ENCODE measurements at regions not wholly inside any gene's neighbourhood (a gene's known extent, or its start where the extent isn't known, plus 50 kb on each side); places are given as distances from the start of the nearest gene placed in this dataset.

- TF ChIP-seq, protein P1, sequence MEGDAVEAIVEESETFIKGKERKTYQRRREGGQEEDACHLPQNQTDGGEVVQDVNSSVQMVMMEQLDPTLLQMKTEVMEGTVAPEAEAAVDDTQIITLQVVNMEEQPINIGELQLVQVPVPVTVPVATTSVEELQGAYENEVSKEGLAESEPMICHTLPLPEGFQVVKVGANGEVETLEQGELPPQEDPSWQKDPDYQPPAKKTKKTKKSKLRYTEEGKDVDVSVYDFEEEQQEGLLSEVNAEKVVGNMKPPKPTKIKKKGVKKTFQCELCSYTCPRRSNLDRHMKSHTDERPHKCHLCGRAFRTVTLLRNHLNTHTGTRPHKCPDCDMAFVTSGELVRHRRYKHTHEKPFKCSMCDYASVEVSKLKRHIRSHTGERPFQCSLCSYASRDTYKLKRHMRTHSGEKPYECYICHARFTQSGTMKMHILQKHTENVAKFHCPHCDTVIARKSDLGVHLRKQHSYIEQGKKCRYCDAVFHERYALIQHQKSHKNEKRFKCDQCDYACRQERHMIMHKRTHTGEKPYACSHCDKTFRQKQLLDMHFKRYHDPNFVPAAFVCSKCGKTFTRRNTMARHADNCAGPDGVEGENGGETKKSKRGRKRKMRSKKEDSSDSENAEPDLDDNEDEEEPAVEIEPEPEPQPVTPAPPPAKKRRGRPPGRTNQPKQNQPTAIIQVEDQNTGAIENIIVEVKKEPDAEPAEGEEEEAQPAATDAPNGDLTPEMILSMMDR (conservative IDR thresholded peaks at IDR 0.05; ENCODE audit: low read depth, low read length): no peak
- H3K4me3 ChIP-seq (ENCODE audit: low read length): no peak overlapping the region
- no peak for DNase-seq (ENCODE audit: low read depth)
Observed at GRCh38 chr20:51938559-51939258, 136.4 kb upstream of the SALL4 start.

- DNase-seq (ENCODE audit: low read depth): no peak
- TF ChIP-seq, protein P1 (conservative IDR thresholded peaks at IDR 0.05; ENCODE audit: low read depth, low read length): no peak
- no peak overlapping the region for H3K4me3 ChIP-seq (ENCODE audit: low read length)
Observed at GRCh38 chr20:51937779-51938178, 135.5 kb upstream of the SALL4 start.

DNA sequence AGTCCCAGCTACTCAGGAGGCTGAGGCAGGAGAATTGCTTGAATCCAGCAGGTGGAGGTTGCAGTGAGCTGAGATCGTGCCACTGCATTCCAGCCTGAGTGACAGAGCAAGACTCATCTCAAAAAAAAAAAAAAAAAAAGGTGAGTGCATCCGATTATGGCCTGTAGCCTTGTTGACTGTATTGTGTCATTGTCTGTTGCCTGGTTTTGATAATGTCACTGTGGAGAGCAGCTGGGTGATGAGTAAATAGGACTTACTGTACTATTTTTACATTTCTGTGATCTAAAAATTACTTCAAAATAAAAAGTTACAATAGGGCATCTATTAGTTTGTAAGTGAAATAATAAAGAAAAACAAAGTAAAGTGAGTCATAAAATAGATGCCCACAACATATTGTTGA, 134.1 kb upstream of the SALL4 start:
- TF ChIP-seq, protein P1 (conservative IDR thresholded peaks at IDR 0.05; ENCODE audit: low read depth, low read length): no peak
- no peak overlapping the region for H3K4me3 ChIP-seq (ENCODE audit: low read length)
- no peak for DNase-seq (ENCODE audit: low read depth)

- H3K4me3 ChIP-seq (ENCODE audit: low read length): no peak overlapping the region
Observed at GRCh38 chr20:51935003-51935358, 132.7 kb upstream of the SALL4 start.

DNA sequence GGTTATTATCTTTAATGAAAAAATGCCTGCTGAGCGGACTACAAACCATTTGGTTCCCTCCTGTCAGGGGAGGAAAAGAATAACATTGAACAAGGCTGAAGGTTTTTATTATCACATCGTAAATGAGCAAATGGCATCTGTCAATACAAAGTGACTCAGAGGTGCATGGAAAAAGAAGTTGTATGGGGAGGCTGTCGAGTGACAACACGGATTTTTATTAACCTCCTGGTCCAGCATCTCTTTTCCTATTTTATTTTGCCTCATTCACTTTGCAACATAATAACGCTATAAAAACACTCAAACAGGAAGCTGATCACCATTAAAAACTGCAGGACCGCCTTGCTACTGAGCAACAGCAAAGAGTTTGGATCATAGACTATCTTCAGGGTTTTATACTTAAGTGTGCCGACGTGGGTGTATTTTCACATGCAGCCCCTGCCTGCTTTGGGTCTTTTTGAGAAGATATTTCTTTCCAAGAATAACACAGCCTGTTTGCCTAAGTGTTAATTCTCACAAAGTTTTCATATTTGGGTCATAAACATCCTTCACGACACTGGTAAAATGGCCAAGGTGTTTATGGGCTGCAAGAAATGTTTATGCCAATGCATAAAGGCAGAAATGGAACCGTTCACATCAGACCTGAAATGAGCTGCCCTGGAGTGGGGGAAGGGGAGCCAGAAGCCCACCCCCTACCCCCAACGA, 132.1 kb upstream of the SALL4 start:
- no peak for DNase-seq (ENCODE audit: low read depth)
- TF ChIP-seq, protein P1 (conservative IDR thresholded peaks at IDR 0.05; ENCODE audit: low read depth, low read length): no peak
- H3K4me3 ChIP-seq (ENCODE audit: low read length): no peak overlapping the region

More at GRCh38 chr20:51935003-51935358, 132.7 kb upstream of the SALL4 start:
- TF ChIP-seq, protein P1 (conservative IDR thresholded peaks at IDR 0.05; ENCODE audit: low read depth, low read length): no peak
- DNase-seq (ENCODE audit: low read depth): no peak

DNA sequence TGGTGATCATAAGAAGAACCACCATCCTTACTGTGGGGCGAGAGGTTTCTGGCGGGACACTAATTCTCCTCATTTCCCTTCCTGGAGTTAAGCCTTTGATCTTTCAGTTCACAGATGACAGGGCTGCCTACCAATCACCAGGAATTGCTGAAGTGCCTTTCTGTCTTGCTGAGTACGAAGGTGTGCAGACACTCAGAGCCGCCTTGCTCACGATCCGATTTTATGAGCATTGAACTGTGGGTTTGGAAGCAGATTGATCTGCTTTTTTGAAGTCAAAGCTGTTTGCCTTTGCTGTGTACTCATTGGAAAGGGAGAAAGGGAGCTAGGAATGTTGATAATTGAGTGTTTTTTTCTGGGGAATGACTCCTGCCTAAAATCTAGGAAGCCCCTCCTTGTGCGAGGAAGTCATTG, 129.1 kb upstream of the SALL4 start:
- H3K4me3 ChIP-seq (ENCODE audit: low read length): no peak overlapping the region
- TF ChIP-seq, protein P1 (conservative IDR thresholded peaks at IDR 0.05; ENCODE audit: low read depth, low read length): no peak

DNA sequence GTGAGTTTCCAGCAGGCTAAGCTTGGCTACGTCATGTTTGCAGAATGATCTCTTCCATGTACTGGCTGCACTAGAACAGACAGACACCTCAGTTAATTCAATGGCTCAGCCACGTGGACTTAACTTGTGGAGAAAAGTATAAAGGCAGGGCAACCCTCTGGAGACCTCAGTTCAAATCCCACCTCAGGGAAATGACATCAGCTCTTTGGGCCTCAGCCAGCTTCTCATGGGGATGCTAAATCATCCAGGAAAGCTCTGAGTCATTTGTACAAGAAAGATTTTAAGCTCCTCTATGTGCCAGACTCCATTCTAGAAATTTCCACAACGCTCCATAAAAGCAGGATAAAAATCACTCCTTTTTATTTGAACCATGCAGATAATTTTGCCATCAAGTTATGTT, 128.5 kb upstream of the SALL4 start:
- DNase-seq (ENCODE audit: low read depth): peak; percentile 43
- H3K4me3 ChIP-seq (ENCODE audit: low read length): no peak overlapping the region
- TF ChIP-seq, protein P1 (conservative IDR thresholded peaks at IDR 0.05; ENCODE audit: low read depth, low read length): no peak

More for the DNA sequence above, 129.1 kb upstream of the SALL4 start:
- DNase-seq (ENCODE audit: low read depth): no peak

Data from retinal pigment epithelial cell (primary cell).